GM10266 (cell line): ENCODE measurements at regions not wholly inside any gene's neighbourhood (a gene's known extent, or its start where the extent isn't known, plus 50 kb on each side); places are given as distances from the start of the nearest gene placed in this dataset.

Source experiments
- DNase-seq: peaks from one replicate; pipeline ENCODE4 v3.0.0; 2012; ENCODE audit errors: extremely low spot score
- CTCF ChIP-seq: IDR thresholded peaks from 2 replicates; pipeline ENCODE4 v1.5.1; 2012; ENCODE audit warnings: mild to moderate bottlenecking, low read depth; ENCODE audit not compliant: control insufficient read depth, insufficient read depth; ENCODE audit errors: missing control alignments

- no peak for TF ChIP-seq CTCF
- peak; percentile 10 for DNase-seq
These were observed 453.4 kb upstream of the SLC14A2 start for GRCh38 chr18:45161850-45162249.

GRCh38 chr18:45163871-45164270 is 451.4 kb upstream of the SLC14A2 start:
- TF ChIP-seq CTCF, result no peak
- DNase-seq, result no peak

- TF ChIP-seq CTCF, result no peak
- DNase-seq, result no peak
These were observed 450.7 kb upstream of the SLC14A2 start for GRCh38 chr18:45164551-45164950.

- DNase-seq, result no peak
- no peak for TF ChIP-seq CTCF
These were observed 450.0 kb upstream of the SLC14A2 start for GRCh38 chr18:45165176-45165713.

GRCh38 chr18:45165871-45166270 is 449.4 kb upstream of the SLC14A2 start:
- TF ChIP-seq CTCF, result no peak
- DNase-seq, result no peak

- TF ChIP-seq CTCF, result no peak
- DNase-seq, result no peak
These were observed 448.9 kb upstream of the SLC14A2 start for GRCh38 chr18:45166341-45166835.

GRCh38 chr18:45166836-45167551 is 448.3 kb upstream of the SLC14A2 start:
- no peak for TF ChIP-seq CTCF
- peak; percentile 4 for DNase-seq
